COLO668 (cell line): ENCODE measurements at regions not wholly inside any gene's neighbourhood (a gene's known extent, or its start where the extent isn't known, plus 50 kb on each side); places are given as distances from the start of the nearest gene placed in this dataset.
A peak's percentile ranks its signal among the peaks of the same experiment; 100 is the strongest.
"Not testable (repeated sequence)": the region's sequence is repeated elsewhere in the genome, so short reads cannot be mapped to it uniquely, and the experiment has no call there.

Source experiments
- DNase-seq: peaks from one replicate; lab custom pipeline; 2025; ENCODE audit not compliant: unreplicated experiment; lab: John Stamatoyannopoulos, UW

DNA sequence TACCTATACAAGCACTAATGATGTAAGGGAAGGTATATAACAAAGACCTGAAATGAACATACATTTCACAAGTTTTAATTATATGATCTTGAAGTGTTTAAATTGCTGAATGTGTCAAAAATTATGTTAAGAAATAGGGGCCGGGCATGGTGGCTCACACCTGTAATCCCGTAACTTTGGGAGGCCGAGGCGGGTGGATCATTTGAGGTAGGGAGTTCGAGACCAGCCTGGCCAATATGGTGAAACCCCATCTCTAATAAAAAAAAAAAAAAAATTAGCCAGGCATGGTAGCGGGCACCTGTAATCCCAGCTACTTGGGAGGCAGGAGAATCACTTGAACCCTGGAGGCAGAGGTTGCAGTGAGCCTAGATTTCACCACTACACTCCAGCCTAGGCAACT lies 537.4 kb upstream of the STEAP1 start:
- DNase-seq = not testable (repeated sequence)

DNA sequence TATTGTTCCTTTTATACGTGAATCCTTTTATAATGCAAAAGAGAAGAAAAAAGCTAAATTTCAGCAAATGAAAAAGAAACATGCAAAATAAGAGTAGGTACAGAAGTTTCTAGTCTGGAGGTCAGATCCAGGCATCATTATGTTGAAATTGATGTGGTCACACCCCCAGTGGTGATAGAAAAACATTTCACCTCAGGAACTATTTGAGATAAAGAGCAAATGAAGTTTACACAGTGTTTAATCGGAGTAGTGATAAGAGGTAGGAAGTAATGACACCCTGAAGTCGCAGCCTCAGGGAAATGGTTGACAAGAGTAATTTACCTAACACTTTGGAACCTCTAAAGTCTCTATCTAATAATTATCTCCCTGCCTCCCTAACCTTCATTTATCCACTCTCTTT lies 536.0 kb upstream of the STEAP1 start:
- DNase-seq = no peak

DNA sequence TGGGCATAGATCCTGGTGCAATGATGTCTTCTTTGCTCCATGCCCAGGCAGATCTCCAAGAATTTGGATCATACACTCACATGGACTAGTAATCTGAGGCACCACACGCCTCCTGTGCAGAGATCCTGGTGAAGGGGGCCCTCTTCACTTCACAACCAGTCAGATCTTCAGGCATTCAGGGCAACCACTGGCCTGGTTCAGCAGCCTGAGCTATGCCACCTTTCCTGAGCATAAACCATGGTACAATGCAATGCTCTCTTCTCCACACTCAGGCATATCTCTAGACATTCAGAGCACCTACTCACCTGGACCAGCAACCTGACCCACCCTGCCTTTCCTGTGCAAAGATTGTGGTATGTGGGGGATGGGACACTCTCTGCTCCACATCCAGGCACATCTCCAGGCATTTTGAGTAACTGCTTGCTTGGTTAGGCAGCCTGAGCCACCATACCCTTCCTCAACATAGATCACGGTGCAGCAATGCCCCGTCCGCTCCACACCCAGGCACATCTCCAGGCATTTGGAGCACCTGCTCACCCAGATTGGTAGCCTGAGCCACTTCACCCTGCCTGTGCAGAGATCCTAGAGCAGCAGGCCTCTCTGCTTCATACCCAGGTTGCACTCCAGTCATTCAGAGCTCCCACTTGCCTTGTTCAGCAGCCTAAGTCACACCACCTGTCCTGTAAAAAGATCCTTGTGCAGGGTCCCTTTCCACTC lies 532.2 kb upstream of the STEAP1 start:
- DNase-seq = no peak

DNA sequence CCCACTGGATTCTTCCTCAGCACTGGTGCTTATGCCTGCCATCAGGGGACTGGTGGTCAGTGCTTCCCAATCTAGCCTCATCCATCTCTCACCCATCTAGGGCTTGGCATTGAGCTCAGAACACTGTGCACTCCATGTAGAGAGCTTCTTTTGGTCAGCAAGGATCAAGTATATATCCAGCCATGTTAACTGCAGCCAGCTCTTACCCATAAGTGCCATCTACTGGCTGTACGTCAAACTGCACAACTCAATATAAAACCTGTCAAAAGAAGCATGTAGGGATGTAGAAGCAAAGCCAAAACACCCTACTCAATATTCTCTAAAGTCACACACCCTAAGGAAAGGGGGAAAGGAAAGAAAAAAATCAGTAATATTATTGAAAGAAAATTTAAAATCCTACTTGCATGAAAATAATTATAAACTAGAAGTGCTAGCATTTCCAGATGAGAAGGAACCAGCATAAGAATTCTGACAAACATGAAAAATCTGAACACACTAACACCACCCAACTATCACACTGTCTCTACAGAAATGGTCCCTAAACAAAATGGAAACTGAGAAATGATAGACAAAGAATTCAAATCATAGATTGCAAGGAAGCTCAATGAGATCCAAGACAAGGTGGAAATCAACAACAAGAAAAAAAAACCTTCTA lies 531.1 kb upstream of the STEAP1 start:
- peak; percentile 15 for DNase-seq

DNA sequence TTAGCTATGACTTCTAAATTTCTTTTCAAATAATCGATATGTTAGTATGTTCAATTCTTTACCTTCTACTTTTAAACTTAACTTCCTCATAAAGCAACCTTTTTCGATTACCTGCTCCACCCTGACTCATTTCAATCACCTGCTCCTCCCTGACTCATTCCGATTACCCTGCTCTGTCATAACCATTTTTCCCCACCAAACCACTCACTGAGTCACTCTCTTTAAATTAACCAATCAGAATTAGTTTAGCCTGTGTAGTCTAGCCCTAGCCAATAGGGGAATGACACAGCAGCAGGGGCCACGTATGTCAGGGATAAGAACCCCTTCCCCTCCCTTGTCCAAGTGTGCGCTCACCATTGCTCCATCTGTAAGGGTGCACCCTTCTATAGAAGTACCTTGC lies 530.1 kb upstream of the STEAP1 start:
- not testable (repeated sequence) for DNase-seq

DNA sequence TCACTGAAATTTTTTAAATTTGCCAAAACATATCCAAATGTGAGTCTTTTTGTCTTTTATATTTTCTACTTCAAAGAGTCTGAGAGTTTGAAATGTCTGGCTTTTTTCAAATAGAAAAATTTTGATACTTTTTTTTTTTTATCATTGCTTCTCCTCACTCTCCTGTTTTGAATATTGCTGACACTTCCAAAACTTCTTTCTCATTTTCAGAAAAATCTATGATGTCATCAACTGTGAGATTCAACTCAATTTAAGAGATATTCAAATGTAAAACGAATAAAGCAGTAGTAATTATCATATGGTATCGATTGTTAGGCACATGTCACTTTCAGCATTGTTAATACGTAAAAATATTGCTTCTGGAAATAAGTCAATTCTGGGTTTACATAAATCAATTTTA lies 505.8 kb upstream of the STEAP1 start:
- DNase-seq = no peak

DNA sequence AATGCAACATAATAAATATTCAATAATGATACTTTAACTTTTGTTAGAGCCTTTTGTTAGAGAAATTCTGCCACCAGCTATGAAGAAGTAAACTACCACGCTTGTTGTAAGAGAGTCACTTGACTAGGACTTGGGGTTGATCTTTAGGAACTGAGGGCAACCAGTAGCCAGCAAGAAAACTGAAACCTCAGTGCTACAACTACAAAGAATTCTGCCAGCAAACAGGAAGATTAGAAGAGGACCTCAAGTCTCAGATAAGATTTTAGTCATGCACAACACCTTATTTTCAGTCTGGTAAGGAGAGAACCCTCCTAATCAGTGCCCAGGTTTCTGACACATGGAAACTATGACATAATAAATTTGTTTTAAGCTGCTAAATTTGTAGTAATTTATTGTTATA lies 498.3 kb upstream of the STEAP1 start:
- no peak for DNase-seq

DNA sequence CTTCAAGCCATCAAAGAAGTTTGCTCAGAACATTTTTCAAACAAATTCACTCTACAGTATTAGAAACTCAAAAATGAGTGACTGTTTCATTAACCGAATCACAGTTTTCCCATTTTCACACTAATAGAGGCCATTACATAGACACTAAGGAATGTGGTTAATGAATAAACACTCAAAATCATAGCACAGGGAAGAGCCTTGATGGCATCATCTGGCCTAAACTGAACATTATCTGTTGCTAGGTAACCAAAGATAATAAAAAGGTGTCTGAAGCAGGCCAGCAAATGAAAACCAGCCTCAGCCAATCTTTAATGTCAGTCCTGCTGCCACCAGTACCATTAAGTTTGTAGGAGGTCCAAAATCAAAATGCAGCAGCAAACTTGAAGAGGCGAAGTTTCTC lies 492.4 kb upstream of the STEAP1 start:
- DNase-seq = no peak

DNA sequence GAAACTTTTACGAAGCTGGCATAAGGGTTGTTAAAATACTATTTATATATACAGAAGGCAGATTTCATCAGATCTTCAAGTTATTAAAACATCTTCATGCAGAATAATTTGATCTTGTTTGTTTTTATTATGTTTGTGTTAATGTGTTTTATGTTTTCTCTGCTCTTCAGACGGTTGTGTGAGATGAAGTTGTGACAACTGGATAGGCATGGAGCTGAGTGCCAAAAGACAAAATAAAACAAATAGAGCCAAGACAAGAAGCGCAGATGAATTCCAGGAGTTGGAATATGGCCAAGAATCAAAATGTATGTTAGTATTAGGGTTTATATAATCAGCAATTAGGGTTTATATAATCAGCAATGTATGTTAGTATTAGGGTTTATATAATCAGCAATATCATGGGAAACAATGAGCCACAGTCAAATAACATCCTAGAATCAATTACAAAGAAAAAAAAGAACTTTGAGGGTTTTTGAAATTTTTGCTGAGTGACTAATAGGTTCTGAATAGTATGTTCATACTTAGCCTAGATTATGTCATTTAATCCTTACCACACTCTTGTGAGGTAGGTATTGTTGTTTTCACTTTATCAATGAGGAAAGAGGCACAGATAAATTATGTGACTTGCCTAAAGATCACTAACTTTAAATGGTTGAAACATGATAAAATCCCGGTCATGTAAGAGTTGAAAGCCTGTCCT lies 488.0 kb upstream of the STEAP1 start:
- DNase-seq = no peak

DNA sequence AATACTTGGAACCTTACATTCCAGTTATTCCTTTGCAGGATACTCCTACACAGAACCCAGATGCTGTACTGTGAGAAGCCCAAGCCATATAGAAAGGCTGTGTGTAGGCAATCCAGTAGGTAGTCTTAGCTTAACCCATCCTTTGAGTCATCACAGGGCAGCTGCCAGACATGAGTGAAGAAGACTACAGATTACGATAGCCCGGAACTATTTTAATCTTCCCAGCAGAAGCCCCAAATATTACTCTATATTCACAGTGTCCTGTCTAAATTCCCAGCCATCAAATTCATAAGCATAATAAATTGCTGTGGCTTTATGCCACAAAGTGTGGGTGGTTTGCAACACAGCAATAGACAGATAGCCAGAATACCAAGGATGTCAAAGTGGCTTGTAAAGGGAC lies 474.1 kb upstream of the STEAP1 start:
- DNase-seq = no peak

DNA sequence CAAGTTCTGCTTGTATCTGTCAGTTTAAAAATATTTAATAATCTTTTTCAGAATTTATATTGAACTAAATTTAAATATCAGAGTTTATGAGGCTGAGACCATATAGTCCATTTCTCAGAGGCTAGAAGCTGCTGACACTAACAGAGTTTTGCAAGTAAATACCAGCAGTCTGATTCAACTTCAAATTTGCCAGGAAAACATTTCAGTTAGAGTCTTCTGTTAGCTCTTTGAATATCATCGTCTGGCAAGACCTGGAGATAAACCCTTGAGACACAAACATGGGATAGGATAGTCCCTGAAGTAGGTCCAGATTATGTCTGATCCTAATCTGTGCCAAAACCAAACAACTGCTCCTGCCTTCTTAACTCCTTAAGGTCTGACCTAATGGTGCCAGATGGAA lies 472.8 kb upstream of the STEAP1 start:
- no peak for DNase-seq

DNA sequence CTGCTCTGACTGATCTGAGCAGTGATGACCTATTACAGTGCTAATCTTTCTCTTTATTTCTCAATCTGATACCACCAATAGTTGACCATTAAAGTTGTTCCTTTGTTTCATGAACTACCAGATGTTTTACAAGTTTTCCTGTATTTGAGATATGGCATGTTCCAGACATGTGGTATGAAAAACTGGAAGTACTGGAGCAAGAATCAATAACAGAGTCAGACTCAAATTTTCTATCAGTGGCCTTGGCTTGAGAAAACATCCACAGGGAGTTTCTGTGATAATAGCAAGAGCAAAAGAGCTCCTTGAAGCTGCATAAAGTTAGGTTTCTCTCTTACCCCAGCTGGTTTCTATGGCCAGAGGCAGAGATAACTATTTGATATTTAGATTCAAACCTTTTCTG lies 469.0 kb upstream of the STEAP1 start:
- DNase-seq = no peak

DNA sequence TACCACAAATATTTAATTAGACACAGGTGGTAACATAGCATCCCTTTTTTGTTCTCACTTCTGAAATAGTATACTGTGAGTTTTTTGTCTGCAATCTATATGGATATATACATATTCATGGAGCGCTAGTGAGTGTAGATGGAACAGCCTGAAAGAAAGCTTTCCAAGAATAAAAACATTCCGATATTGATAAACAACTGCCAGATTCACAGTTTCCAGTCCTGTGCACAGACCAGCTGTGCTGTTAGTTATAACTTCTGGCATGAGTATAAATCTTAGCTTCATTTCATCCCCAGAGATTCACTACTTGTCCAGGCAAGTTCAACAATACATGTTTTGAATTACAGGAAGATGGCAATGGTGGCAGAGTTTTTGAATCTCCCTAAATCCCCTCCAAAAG lies 467.1 kb upstream of the STEAP1 start:
- DNase-seq = no peak

DNA sequence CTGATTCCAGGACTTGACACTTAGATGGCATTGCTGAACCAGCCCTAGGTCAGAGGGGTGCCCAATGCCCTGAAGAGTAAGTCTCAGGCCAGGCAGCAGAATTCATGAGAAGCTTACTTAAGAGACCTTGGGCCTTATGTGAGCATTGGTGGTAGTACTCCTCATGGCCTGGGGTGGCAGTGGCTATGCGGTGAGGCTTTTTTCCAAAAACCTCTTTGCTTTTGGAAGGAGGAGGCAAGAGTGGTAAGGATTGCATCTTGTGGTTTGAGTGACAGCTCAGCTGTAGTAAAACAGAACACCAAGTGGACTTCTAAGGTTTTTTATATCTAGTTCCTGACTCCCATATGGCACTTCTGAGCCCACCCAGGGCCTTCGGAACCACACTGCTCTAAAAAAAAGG lies 459.0 kb upstream of the STEAP1 start:
- DNase-seq = no peak

DNA sequence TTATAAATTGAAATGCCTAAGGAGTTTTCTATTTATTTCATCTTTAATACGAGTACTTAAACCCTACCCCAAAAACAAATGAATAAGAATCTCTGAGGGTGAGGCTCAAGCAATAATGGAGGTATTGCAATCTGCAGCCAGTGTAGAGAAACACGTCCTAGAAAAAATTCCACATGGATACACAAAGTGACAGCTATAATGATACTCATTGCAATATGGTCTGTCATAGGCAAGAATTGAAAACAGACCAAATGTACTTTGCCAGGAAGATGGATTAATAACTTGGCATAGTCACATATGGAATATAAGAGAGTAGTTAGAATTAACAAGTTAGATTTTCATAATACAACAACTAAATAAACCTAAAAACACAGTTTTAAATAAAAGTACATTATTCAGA lies 440.1 kb upstream of the STEAP1 start:
- DNase-seq = no peak

DNA sequence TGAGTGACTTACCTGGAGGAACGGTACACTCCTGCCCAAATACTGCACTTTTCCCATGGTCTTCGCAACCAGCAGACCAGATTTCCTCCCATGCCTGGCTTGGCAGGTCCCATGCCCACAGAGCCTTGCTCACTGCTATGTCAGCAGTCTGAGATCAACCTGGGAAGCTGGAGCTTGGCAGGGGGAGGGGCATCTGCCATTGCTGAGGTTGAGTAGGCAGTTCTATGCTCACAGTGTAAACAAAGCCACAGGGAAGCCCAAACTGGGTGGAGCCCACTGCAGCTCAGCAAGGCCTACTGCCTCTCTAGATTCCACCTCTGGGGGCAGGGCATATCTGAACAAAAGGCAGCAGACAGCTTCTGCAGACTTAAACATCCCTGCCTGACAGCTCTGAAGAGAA lies 435.3 kb upstream of the STEAP1 start:
- DNase-seq = not testable (repeated sequence)

DNA sequence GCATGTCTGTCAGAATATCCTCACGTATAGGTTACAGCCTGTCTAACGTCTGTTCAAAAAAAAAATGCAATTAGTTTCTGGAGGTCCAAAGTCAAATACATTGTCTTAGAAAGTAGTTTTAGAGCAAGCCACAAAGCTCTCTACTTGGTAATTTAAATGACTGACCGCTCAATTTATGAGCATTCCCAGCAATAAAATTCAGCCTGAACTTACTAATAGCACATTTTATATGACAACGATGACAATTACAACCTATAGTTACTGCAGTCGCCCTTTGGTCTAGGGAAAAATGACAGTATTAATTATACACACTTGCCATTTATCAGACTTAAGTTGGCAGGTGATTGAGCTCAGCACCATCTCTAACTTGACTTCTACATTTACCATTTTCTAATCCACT lies 425.8 kb upstream of the STEAP1 start:
- no peak for DNase-seq

DNA sequence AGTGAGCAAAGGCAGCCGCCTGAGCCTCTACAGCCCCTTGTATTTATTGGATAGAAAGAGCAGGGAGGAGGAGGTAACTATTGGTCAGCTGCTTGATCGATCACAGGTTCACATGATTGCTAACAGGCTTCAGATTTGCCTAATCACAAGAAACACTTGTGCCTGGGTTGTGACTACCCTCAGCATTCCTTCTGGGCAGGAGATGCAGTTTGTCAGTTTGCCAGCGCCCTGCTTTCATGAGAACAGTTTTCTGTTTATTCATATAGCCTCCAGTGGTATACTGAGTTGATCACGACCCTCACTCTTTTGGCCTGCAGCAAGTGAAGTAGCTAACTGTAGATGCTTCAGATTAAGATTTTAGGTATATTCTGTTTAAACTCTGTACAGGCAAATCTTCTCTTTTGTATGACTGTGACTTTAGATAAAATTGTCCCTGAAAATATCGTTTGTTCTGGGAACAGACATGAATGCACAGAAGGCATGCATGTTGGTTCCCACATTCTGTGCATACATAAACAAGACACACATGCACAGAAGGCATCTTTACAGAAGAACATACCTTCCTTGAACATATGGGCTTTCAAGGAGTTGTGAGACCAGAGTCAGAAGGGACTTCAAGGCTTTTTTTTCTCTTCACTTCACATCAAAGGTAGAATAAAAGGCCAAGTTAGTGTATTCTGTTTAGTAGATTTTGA lies 422.4 kb upstream of the STEAP1 start:
- DNase-seq = no peak

DNA sequence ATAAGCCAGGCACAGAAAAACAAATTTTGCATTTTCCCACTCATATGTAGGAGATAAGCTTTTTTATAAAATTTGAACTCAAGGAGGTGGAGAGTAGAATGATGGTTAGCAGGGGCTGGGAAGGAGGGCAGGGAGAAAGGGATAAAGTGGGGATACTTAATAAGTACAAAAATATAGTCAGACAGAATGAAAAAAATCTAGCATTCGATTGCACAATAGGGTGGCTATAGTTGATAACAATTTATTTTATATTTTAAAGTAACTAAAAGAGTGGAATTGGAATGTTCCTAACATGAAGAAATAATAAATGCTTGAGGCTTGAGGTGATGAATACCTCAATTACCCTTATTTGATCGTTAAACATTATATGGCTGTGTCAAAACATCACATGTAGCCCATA lies 415.7 kb upstream of the STEAP1 start:
- DNase-seq = no peak

DNA sequence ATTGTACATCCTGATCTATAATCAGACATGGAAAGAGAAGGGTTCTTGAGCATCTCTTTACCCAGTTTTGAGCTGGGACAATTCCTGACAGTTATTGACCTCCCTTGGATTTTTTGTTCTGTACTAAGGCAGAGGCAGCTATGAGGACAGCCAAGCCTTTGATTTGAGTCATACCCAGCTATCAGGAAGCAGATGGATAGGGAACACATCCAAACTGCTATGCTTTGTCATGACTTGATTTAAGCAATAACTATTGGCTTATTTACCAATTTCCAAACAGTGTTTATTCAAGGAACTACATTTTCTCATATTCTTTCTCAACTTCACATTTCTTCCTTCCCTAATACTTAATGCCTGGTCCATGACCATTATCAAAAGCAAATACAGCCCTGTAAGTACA lies 396.4 kb upstream of the STEAP1 start:
- no peak for DNase-seq

DNA sequence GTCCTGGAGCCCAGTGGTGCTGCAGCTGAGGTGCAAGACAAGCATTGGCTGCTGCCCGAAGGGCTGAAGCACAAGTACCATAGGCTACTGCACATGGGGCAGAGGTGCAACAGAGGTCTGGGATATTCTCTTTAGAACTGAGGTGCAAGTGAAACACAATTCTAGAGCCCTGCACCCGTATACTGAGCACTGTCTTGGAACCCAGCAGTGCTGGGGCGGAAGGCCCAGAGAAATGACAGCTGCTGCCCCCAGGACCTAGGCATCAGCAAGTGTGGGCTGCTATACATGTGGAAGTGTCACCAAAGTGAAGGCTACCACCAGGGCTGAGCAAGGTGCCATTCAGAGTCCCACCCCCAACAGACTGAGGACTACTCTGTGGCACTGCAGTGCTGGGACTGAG lies 393.6 kb upstream of the STEAP1 start:
- DNase-seq = no peak

DNA sequence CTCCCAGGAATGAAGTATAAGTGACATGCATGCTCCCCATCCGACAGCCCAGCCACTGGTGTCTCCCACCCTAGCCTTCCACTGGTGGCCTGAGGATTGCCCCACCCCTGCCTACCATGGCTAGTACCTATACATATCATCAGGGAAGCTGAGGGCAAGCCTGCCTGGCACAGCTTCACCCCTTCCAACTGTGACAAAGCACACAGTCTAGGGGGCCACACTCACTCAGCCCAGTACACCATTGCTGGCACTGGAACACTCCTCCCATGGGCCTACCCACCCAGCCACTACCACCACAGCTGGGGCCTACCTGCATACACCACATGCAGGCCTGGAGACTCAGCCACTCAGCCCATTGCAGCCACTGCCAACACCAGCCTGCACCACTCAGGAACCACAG lies 393.1 kb upstream of the STEAP1 start:
- no peak for DNase-seq
